Forelimb muscle (tissue), 1 donor: ENCODE measurements at regions not wholly inside any gene's neighbourhood (a gene's known extent, or its start where the extent isn't known, plus 50 kb on each side); places are given as distances from the start of the nearest gene placed in this dataset.

ENCODE experiments used
- DNase-seq: peaks from one replicate; pipeline ENCODE4 v3.0.0-alpha.2; 2013; ENCODE audit warnings: low read depth

DNA sequence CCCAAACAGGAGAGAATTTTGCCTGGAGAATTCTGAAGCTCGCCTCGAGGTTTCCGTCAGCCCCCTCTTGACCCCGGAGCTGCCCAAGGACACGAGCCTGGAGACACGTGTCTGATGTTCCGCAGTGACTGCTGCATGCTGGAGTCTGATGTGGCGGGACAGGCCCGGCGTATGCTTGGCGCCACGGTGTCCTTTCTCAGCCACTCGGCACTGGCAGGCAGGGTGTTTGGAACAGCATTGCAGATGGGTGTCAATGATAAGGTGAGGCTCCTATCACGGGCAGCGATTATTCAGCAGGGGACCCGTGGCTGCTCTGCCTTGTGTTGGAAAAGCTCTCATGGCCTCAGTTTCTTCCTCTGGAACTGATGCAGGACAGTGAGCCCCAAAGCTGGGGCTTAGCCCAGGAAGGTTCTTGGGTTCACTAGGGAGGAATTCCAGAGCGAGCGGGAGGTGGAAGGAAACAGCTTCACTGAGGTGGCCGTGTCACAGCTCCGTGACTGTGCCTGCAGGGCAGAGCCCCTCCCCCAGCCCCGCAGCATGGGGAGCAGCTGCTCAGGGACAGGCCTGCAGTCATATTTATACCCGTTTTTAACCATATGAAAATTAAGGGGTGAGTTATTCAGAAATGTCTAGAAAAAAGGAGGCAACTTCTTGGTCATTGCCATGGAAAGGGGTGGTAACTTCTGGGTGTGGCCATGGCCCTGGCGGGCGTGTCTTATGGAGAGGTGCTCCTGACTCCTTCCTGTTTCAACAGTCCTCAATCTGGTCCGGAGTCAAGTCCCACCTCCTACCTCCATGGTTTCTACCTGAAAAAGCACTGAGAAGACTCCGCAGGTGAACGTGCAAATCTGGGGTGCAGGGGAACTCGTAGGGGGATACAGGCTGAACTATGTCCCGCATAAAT is 123.4 kb downstream of the SIK1 start:
- no peak for DNase-seq

DNA sequence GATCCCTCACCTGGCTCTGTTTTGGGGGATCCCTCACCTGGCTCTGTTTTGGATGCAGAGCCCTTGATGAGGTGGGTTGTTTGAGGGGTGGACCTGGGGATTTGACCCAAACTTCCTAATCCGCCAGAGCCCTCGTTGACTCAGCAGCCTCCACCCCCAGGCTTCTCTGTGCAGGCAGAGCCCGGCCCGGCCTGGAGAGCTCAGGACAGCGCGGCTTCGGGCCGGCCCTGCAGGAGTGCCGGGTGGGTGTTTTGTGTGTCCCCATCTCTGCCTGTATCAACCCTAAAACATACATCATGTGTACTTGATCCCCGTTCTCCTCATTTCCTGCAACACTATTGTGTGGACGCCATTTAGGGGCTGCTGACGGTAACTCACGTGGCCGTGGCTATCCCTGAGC is 124.2 kb downstream of the SIK1 start:
- DNase-seq, result no peak

GRCh38 chr21:43302062-43302700 is 124.8 kb downstream of the SIK1 start:
- DNase-seq, result no peak

DNA sequence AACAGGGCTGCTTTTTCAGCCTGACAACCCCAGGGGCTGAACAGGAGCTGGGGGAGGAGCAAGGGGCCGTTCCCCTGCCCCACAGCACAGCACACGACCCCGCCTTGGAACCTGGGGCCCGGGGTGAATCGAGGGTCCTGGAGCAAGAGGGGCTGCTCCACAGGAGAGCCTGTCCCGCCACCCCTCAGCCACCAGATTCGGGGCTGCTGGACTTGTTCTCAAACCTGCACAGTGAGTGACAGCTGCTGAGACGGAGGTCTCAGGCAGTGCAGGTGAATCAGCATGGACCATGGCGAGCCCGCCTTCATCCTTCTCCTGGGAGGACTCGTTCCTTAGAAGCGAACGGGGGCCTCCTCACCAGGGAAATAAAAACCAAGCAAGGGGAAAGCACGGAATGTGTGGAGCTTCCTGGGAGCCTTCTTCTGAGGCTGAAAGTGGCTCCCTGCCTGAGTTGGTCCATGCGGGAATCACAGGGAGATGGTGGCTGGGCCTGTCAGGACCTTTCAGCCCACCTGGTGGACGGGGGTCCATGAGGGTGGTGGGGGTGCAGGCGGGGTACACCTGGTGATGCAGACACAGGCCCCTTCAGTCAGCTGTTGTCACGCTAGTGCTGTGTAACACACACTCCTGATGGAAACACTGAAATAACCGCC is 125.4 kb downstream of the SIK1 start:
- no peak for DNase-seq

- no peak for DNase-seq
Measured at GRCh38 chr21:43300496-43301408, 126.2 kb downstream of the SIK1 start.

GRCh38 chr21:43299441-43300277 is 127.3 kb downstream of the SIK1 start:
- no peak for DNase-seq

- DNase-seq, result no peak
Measured at GRCh38 chr21:43298546-43299440, 128.1 kb downstream of the SIK1 start.

DNA sequence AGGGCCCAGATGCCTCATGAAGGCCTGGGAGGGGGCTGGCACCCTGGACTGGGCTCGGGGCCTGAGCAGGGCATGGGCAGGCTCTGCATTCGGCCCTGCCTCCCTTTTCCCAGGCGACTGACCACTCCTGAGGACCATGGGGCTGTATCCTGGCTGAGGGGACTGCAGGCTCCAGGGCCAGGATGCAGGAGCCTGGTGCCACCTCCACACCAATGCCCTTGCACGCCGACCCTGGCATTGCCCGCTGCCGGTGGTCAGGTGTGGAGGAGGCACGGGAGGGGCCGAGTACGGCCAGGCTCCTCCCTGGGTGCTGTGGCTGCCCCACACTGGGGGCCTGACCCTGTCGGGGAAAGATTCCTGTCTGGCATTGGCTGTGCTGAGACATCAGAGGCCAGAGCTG is 128.9 kb downstream of the SIK1 start:
- DNase-seq, result no peak

DNA sequence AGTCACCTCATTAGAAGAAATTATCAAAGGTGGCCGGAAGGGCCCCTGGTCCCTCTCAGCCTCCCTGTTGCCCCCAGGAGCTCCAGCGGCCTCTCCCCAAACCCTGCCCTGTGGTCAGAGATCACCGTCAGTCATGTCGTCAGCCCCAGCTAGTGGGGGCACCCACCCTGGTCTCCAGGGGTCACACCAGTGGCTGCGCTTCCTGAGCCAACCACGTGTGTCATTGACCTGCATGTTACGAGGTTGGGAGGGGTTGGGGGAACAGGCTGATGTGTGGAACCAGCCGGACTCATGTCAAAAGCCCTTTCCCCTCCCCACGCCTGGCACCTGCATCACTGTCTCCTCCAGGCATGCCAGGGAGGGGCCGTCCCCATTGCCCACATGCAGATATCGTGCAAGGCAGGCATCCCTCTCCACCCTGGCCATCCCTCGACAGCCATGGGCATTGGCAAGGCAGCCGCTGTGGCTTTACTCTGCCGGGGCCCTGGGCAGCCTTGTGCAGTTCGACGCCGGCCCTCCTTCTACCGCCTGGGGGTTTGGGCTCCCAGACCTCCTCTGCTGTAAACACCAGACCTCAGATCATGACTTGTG is 128.7 kb downstream of the CRYAA start:
- no peak for DNase-seq

GRCh38 chr21:43295066-43295958 is 126.5 kb downstream of the CRYAA start:
- no peak for DNase-seq

DNA sequence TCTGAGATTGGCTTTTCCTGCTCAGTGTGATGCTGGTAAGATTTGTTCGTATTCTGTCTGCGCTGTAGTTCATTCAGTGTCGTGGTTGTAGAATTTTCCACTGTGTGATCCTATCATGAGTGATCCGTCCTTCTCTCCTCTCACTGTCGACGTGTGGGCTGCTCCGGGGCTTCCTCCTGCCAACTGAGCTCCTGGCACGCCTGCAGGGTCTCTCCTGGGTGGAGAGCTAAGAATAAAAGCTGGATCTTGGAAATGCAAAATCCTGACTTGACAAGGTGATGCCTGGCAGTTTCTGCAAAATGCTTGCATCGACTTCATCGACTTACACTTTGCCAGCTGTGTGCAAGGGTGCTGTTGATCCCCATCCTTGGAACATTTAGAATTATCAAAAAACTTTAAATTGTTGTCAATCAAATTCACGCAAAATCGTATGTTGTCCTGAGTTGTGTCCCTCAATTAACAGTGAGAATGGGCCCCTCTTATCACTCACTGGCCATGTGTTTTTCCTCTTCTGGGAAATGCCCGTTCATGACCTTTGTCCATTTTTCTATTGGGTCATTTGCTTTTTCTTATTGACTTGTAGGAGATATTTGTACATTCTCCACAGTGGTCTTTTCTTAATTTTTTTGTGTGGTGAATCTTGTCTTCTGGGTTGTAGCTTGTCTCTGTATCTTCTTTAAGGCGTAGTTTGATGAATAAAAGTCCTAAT is 125.5 kb downstream of the CRYAA start:
- no peak for DNase-seq

DNA sequence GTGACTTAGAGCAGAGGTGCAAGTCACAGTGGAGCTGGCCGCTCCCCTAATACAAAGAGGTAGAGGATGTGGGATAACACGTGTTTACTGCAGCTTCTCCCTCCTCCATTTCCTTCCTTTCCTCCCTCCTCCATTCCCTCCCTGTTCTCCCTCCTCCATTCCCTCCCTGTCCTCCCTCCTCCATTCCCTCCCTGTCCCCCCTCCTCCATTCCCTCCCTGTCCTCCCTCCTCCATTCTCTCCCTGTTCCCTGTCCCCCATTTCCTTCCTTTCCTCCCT is 124.0 kb downstream of the CRYAA start:
- no peak for DNase-seq

- DNase-seq, result no peak
Measured at GRCh38 chr21:43292041-43292865, 123.4 kb downstream of the CRYAA start.

DNA sequence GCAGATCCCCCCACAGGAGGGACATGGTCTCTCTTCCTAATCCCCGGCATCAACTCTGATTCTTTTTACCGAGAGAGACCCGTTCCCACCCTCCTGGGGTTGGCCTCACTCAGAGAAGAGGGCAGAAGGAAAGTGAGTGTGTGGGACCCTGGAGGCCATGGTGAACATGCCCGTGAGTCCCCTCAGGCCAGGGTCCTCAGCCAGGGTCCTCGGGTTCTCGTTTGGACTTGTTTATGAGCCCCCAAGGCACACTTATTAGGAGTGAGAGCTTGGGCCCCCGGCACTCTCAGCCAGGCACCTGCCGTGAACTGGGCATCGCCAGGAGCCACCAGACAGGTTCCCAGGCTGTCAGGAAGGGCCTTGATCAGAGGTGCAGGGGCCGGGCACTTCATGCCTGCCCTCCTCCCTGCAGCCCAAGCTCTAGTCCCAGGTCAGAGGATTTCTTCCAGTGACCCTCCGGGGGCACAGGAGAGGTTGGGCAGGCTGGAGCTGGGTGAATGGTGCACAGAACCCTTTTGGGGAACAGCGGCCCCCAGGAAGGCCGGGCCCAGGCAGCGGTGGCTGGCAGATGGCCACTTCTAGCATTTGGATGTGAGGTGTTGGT is 122.6 kb downstream of the CRYAA start:
- no peak for DNase-seq

DNA sequence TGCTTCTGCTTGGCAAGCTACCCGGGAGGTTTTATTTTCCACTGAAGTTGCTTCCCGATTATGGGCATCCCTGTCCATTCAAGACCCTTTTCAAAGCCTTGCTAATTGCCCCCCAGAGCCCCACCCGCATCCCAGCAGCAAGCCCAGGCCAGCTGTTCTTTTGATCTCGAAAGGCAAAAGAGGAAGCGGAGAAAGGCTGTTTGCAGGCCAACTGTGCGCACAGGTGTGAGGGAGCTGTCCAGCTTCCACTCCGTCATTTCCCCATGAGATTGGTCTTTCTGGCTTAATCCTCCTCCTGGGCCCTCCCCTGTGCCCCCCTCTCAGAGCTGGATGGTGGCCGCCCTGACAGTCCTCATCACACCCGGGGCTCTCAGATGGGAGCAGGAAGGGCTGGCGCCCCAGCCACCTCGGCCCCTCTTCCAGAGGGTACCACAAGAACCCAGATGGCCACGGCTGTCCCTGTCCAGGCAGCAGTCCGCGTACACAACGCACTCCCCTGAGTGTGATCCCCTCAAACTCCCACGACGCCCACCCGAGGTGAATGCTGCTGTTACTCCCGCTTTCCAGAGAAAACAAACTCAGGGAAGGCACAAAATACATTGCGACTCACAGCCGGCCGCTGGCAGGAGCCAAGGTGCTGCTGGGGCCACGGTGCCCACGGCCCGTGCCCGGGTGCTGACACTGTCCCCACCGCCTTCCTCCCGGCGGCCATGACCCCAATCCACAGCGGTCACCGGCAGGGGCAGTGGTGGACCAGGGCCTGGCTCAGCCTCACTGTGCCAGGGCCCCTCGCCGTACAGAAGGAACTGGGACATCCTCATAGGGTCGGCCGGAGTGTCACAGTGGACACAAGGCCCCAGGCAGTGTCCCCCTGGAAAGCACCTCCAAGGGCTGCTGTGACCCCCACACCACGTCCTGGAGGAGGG is 121.9 kb downstream of the CRYAA start:
- no peak for DNase-seq
